NT2/D1 (cell line): ENCODE measurements at regions not wholly inside any gene's neighbourhood (a gene's known extent, or its start where the extent isn't known, plus 50 kb on each side); places are given as distances from the start of the nearest gene placed in this dataset.

Source experiments
- DNase-seq: peaks from one replicate; pipeline ENCODE4 v3.0.0-alpha.2; 2011; ENCODE audit warnings: low read depth, low spot score
- H3K27me3 ChIP-seq: 2 replicates; pipeline ENCODE4 v1.6.0; 2011; ENCODE audit warnings: mild to moderate bottlenecking; ENCODE audit not compliant: insufficient read length, insufficient read depth
- H3K36me3 ChIP-seq: 2 replicates; pipeline ENCODE4 v1.6.1; 2011; ENCODE audit warnings: mild to moderate bottlenecking, low read length, mixed read lengths; ENCODE audit not compliant: insufficient read depth, insufficient read length
- H3K4me1 ChIP-seq: 2 replicates; pipeline ENCODE4 v1.5.1; 2011; ENCODE audit not compliant: insufficient read depth, insufficient read length
- H3K4me3 ChIP-seq: 2 replicates; pipeline ENCODE4 v1.5.1; 2011; ENCODE audit warnings: low read depth; ENCODE audit not compliant: insufficient read length
- H3K9ac ChIP-seq: 2 replicates; pipeline ENCODE4 v1.6.0; 2011; ENCODE audit warnings: low read depth; ENCODE audit not compliant: insufficient read length
- H3K9me3 ChIP-seq: 2 replicates; pipeline ENCODE4 v1.5.1; 2011; ENCODE audit warnings: mild to moderate bottlenecking, low read length; ENCODE audit not compliant: insufficient read depth
- SUZ12 ChIP-seq: IDR thresholded peaks from 2 replicates; pipeline ENCODE4 v1.6.1; 2011; ENCODE audit not compliant: insufficient read length, insufficient read depth; ENCODE audit errors: extremely low read depth
- YY1 ChIP-seq: IDR thresholded peaks from 2 replicates; pipeline ENCODE4 v1.6.1; 2011; ENCODE audit not compliant: insufficient read length, insufficient read depth
- ZNF274 ChIP-seq: IDR thresholded peaks from 2 replicates; pipeline ENCODE4 v1.6.1; 2011; ENCODE audit warnings: mild to moderate bottlenecking, low read depth, low read length

DNA sequence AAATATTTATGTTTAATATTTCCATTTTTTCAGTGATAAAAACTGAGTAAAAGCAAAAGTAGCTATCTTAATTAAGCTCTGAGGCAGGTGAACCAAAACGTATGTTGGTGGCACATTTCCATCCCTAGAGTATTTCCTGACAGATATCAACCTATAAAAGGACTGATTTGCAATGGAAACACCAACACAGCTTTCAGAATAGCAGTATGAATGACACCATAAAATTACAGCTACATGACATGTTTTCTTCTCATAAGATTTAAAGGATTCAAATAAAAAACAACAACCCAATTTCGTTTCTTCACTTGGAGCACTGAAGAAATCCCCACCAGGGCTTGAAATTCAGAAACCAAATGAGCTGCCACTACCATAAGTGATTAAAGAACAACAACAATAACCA, 194.4 kb downstream of the RFC3 start:
- DNase-seq: no peak
- H3K4me3 ChIP-seq: no peak overlapping the region
- no peaks in the 10 kb centered on the region for H3K4me1 ChIP-seq
- H3K36me3 ChIP-seq: no peaks in the 10 kb centered on the region
- no peaks in the 10 kb centered on the region for H3K9me3 ChIP-seq
- no peak overlapping the region for H3K9ac ChIP-seq
- H3K27me3 ChIP-seq: no peaks in the 10 kb centered on the region
- no peak for TF ChIP-seq ZNF274
- no peak for TF ChIP-seq YY1
- TF ChIP-seq SUZ12: no peak

GRCh38 chr13:34013061-34013460, 195.1 kb downstream of the RFC3 start:
- TF ChIP-seq YY1 (no peak), SUZ12 (no peak), ZNF274 (no peak)
- DNase-seq: no peak
- H3K4me3 ChIP-seq: no peak overlapping the region
- H3K9me3 ChIP-seq: no peaks in the 10 kb centered on the region
- no peaks in the 10 kb centered on the region for H3K4me1 ChIP-seq
- H3K9ac ChIP-seq: no peak overlapping the region
- no peaks in the 10 kb centered on the region for H3K27me3 ChIP-seq
- H3K36me3 ChIP-seq: no peaks in the 10 kb centered on the region

GRCh38 chr13:34017231-34017630, 199.3 kb downstream of the RFC3 start:
- Histone ChIP-seq H3K9me3 (peaks cover 12% of the 10 kb centered on the region), H3K36me3 (no peaks in the 10 kb centered on the region), H3K9ac (no peak overlapping the region), H3K4me3 (no peak overlapping the region), H3K4me1 (no peaks in the 10 kb centered on the region), H3K27me3 (no peaks in the 10 kb centered on the region)
- no peak for DNase-seq
- no peak for TF ChIP-seq YY1
- TF ChIP-seq SUZ12: no peak
- no peak for TF ChIP-seq ZNF274

GRCh38 chr13:34019870-34020269, 201.9 kb downstream of the RFC3 start:
- TF ChIP-seq SUZ12: no peak
- no peak for TF ChIP-seq ZNF274
- no peak for TF ChIP-seq YY1
- Histone ChIP-seq H3K27me3 (no peaks in the 10 kb centered on the region), H3K9me3 (peaks cover 14% of the 10 kb centered on the region), H3K36me3 (no peaks in the 10 kb centered on the region), H3K4me1 (no peaks in the 10 kb centered on the region), H3K4me3 (no peak overlapping the region), H3K9ac (no peak overlapping the region)
- DNase-seq: no peak

DNA sequence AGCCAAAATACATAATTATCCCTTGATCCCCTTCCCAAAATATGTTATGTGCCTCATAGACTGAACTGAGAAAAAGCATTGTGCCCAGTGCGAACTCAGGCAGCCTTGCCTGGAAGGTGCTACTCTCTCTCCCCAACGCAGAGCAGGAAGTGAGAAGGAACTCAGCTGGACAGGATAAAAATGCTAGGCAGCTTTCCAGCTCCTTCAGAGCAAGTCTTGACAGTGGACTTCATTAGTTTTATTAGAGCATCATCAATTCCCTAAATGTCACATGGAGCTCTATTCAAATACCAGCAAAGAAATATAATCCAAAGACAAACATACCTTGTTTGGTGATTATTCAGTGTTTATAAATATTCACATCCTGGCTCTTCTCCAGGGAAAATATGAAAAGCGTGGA, 202.4 kb downstream of the RFC3 start:
- H3K36me3 ChIP-seq: no peaks in the 10 kb centered on the region
- no peak for DNase-seq
- H3K9me3 ChIP-seq: peaks cover 14% of the 10 kb centered on the region
- H3K4me3 ChIP-seq: no peak overlapping the region
- no peak overlapping the region for H3K9ac ChIP-seq
- no peaks in the 10 kb centered on the region for H3K27me3 ChIP-seq
- TF ChIP-seq SUZ12 (no peak), YY1 (no peak), ZNF274 (no peak)
- no peaks in the 10 kb centered on the region for H3K4me1 ChIP-seq

- Histone ChIP-seq H3K9me3 (peaks cover 14% of the 10 kb centered on the region), H3K27me3 (no peaks in the 10 kb centered on the region), H3K4me3 (no peak overlapping the region), H3K4me1 (no peaks in the 10 kb centered on the region), H3K36me3 (no peaks in the 10 kb centered on the region), H3K9ac (no peak overlapping the region)
- TF ChIP-seq ZNF274: no peak
- TF ChIP-seq SUZ12: no peak
- no peak for TF ChIP-seq YY1
- DNase-seq: no peak
Observed at GRCh38 chr13:34021619-34022018, 203.7 kb downstream of the RFC3 start.

DNA sequence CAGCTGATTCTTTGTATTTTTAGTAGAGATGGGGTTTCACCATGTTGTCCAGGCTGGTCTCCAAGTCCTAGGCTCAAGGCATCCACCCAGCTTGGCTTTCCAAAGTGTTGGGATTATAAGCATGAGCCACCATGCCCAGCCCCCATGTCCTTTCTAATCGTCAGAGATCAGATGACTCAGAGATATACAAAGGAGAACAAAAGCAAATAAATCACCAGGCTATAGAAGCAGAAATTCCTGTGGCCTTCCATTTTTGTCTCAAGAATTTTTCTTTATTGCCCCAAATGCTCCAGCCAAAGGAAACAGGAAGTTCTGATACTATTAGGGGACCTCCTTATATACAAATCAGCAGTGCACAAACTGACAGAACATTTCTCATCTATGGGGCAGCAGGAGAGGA, 207.8 kb downstream of the RFC3 start:
- Histone ChIP-seq H3K36me3 (no peaks in the 10 kb centered on the region), H3K4me3 (no peak overlapping the region), H3K9me3 (peaks cover 14% of the 10 kb centered on the region), H3K9ac (no peak overlapping the region), H3K27me3 (no peaks in the 10 kb centered on the region), H3K4me1 (no peaks in the 10 kb centered on the region)
- no peak for DNase-seq
- TF ChIP-seq ZNF274: no peak
- TF ChIP-seq SUZ12: no peak
- TF ChIP-seq YY1: no peak

DNA sequence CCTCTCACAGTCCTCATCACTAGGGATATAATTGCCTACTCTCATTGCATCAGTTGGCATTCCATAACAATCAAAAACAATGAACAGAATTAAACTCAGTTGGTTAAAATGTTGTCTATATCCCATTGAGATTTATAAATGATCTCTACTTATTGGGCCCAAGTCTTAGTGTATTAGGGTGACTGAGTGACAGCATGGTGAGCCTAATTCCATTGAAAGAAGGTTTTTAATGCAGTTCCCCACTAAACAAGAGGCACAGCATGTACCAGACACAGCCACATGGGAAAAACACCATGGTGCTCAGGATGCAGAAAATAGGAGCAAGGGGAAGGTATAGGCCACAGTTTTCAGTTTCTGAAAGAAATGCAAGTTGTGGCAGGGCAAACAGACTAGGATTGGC, 208.4 kb downstream of the RFC3 start:
- no peak for DNase-seq
- H3K9ac ChIP-seq: no peak overlapping the region
- no peaks in the 10 kb centered on the region for H3K36me3 ChIP-seq
- TF ChIP-seq SUZ12 (no peak), ZNF274 (no peak), YY1 (no peak)
- H3K27me3 ChIP-seq: no peaks in the 10 kb centered on the region
- H3K4me3 ChIP-seq: no peak overlapping the region
- peaks cover 11% of the 10 kb centered on the region for H3K9me3 ChIP-seq
- no peaks in the 10 kb centered on the region for H3K4me1 ChIP-seq
